ENCODE measurements at regions not wholly inside any gene's neighbourhood (a gene's known extent, or its start where the extent isn't known, plus 50 kb on each side); places are given as distances from the start of the nearest gene placed in this dataset.
"Not testable (repeated sequence)": the region's sequence is repeated elsewhere in the genome, so short reads cannot be mapped to it uniquely, and the experiment has no call there.

DNA sequence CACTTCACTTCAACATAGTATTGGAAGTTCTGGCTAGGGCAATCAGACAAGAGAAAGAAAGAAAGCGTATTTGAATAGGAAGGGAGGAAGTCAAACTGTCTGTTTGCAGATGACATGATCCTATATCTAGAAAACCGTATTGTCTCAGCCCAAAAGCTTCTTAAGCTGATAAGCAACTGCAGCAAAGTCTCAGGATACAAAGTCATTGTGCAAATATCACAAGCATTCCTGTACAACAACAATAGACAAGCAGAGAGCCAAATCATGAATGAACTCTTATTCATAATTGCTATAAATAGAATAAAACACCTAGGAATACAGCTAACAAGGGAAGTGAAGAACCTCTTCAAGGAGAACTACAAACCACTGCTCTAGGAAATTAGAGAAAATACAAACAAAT is 473.9 kb upstream of the SOX9 start:
- not testable (repeated sequence) for TF ChIP-seq POLR2A (IDR thresholded peaks at IDR 0.05)
- TF ChIP-seq, protein P1, sequence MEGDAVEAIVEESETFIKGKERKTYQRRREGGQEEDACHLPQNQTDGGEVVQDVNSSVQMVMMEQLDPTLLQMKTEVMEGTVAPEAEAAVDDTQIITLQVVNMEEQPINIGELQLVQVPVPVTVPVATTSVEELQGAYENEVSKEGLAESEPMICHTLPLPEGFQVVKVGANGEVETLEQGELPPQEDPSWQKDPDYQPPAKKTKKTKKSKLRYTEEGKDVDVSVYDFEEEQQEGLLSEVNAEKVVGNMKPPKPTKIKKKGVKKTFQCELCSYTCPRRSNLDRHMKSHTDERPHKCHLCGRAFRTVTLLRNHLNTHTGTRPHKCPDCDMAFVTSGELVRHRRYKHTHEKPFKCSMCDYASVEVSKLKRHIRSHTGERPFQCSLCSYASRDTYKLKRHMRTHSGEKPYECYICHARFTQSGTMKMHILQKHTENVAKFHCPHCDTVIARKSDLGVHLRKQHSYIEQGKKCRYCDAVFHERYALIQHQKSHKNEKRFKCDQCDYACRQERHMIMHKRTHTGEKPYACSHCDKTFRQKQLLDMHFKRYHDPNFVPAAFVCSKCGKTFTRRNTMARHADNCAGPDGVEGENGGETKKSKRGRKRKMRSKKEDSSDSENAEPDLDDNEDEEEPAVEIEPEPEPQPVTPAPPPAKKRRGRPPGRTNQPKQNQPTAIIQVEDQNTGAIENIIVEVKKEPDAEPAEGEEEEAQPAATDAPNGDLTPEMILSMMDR (IDR thresholded peaks at IDR 0.05) = not testable (repeated sequence)
